CD8-positive, alpha-beta memory T cell (primary cell): ENCODE measurements at regions not wholly inside any gene's neighbourhood (a gene's known extent, or its start where the extent isn't known, plus 50 kb on each side); places are given as distances from the start of the nearest gene placed in this dataset.
"Not testable (repeated sequence)": the region's sequence is repeated elsewhere in the genome, so short reads cannot be mapped to it uniquely, and the experiment has no call there.

Experiments used
- CTCF ChIA-PET: fragments of 350-600 bp; sonication (Branson Sonifier 250); formaldehyde crosslinking; loops from one replicate; lab custom pipeline; 2021; ENCODE audit warnings: antibody characterized with exemption; lab: Charles Lee
- POLR2A ChIA-PET: fragments of 350-600 bp; sonication (Branson Sonifier 250); formaldehyde crosslinking; loops from one replicate; lab custom pipeline; 2021; ENCODE audit warnings: antibody characterized with exemption; lab: Charles Lee
- DNase-seq, 5 donors: peaks; one replicate each; pipeline versions ENCODE4 v3.0.0 to v3.0.0-alpha.2; 2020 to 2022; ENCODE audit warnings: mixed read lengths in 1 of 5
- H3K27ac ChIP-seq: one replicate; pipeline ENCODE4 v1.7.0; 2013; ENCODE audit warnings: low read depth, mild to moderate bottlenecking, low read length, moderate library complexity
- H3K27me3 ChIP-seq: 2 replicates; pipeline ENCODE4 v1.7.0; 2013; ENCODE audit warnings: low read length, mild to moderate bottlenecking; ENCODE audit not compliant: insufficient read depth, poor library complexity, severe bottlenecking
- H3K36me3 ChIP-seq: 2 replicates; pipeline ENCODE4 v1.7.0; 2013; ENCODE audit warnings: mild to moderate bottlenecking, low read length, moderate library complexity; ENCODE audit not compliant: insufficient read depth
- H3K4me1 ChIP-seq: 2 replicates; pipeline ENCODE4 v1.7.0; 2013; ENCODE audit warnings: mild to moderate bottlenecking, low read length, moderate library complexity; ENCODE audit not compliant: insufficient read depth
- H3K4me3 ChIP-seq: 2 replicates; pipeline ENCODE4 v1.7.0; 2013; ENCODE audit warnings: mild to moderate bottlenecking, low read length
- H3K9me3 ChIP-seq: 2 replicates; pipeline ENCODE4 v1.7.0; 2013; ENCODE audit warnings: mild to moderate bottlenecking, low read length
- H3K27ac Mint-ChIP-seq, 8 donors: one replicate each; pipeline ENCODE4 v1.8.0; 2020 to 2021; ENCODE audit warnings: mixed read lengths in 8 of 8, mild to moderate bottlenecking in 6 of 8, inconsistent platforms in 3 of 8, moderate library complexity in 3 of 8
- H3K27me3 Mint-ChIP-seq, 2 donors: one replicate each; pipeline ENCODE4 v1.8.0; 2020 to 2021; ENCODE audit warnings: mixed read lengths in 2 of 2, mild to moderate bottlenecking in 1 of 2, moderate library complexity in 1 of 2
- H3K36me3 Mint-ChIP-seq, 3 donors: one replicate each; pipeline ENCODE4 v1.8.0; 2020 to 2021; ENCODE audit warnings: mixed read lengths in 3 of 3, inconsistent platforms in 1 of 3, mild to moderate bottlenecking in 1 of 3
- H3K4me1 Mint-ChIP-seq, 3 donors: one replicate each; pipeline ENCODE4 v1.8.0; 2020 to 2021; ENCODE audit warnings: mixed read lengths in 3 of 3, inconsistent platforms in 1 of 3, mild to moderate bottlenecking in 1 of 3
- H3K4me3 Mint-ChIP-seq, 7 donors: one replicate each; pipeline ENCODE4 v1.8.0; 2020 to 2021; ENCODE audit warnings: mixed read lengths in 7 of 7, mild to moderate bottlenecking in 6 of 7, moderate library complexity in 4 of 7, inconsistent platforms in 2 of 7
- H3K9me3 Mint-ChIP-seq, 5 donors: one replicate each; pipeline ENCODE4 v1.8.0; 2020 to 2022; ENCODE audit warnings: mixed read lengths in 5 of 5, mild to moderate bottlenecking in 3 of 5, moderate library complexity in 2 of 5, inconsistent platforms in 1 of 5

- DNase-seq: no peak
- no peaks in the 10 kb centered on the region for H3K27me3 ChIP-seq
- ChIA-PET CTCF (no interaction called here), POLR2A (no interaction called here)
- peaks cover 0 to 2% of the 10 kb centered on the region in 2 donors for H3K27me3 Mint-ChIP-seq
- H3K27ac Mint-ChIP-seq: no peak overlapping the region
- H3K36me3 ChIP-seq: no peaks in the 10 kb centered on the region
- no peak overlapping the region for H3K4me3 ChIP-seq
- H3K36me3 Mint-ChIP-seq: no peaks in the 10 kb centered on the region
- no peaks in the 10 kb centered on the region for H3K4me1 Mint-ChIP-seq
- no peaks in the 10 kb centered on the region for H3K9me3 ChIP-seq
- peaks cover 0 to 6% (median 1%) of the 10 kb centered on the region in 5 donors for H3K9me3 Mint-ChIP-seq
- no peak overlapping the region for H3K27ac ChIP-seq
- H3K4me3 Mint-ChIP-seq: no peak overlapping the region
- no peaks in the 10 kb centered on the region for H3K4me1 ChIP-seq
Observed at GRCh38 chr1:214856843-214857242, 225.7 kb upstream of the KCNK2 start.

- Mint-ChIP-seq H3K27ac (no peak overlapping the region), H3K36me3 (no peaks in the 10 kb centered on the region), H3K9me3 (peaks cover 0 to 9% (median 0%) of the 10 kb centered on the region in 5 donors), H3K4me1 (no peaks in the 10 kb centered on the region), H3K27me3 (peaks cover 0 to 2% of the 10 kb centered on the region in 2 donors), H3K4me3 (no peak overlapping the region)
- H3K36me3 ChIP-seq: no peaks in the 10 kb centered on the region
- ChIA-PET POLR2A (no interaction called here), CTCF (no interaction called here)
- H3K9me3 ChIP-seq: no peaks in the 10 kb centered on the region
- H3K27ac ChIP-seq: no peak overlapping the region
- DNase-seq: no peak
- H3K4me1 ChIP-seq: no peaks in the 10 kb centered on the region
- H3K27me3 ChIP-seq: no peaks in the 10 kb centered on the region
- H3K4me3 ChIP-seq: no peak overlapping the region
Observed at GRCh38 chr1:214857716-214858115, 224.8 kb upstream of the KCNK2 start.

GRCh38 chr1:214859647-214860046 lies 222.9 kb upstream of the KCNK2 start:
- POLR2A ChIA-PET: no interaction called here
- no peak overlapping the region for H3K4me3 ChIP-seq
- peaks cover 0 to 2% of the 10 kb centered on the region in 2 donors for H3K27me3 Mint-ChIP-seq
- H3K36me3 ChIP-seq: no peaks in the 10 kb centered on the region
- CTCF ChIA-PET: no interaction called here
- no peak overlapping the region for H3K27ac Mint-ChIP-seq
- no peaks in the 10 kb centered on the region for H3K27me3 ChIP-seq
- no peaks in the 10 kb centered on the region for H3K9me3 ChIP-seq
- no peaks in the 10 kb centered on the region for H3K4me1 Mint-ChIP-seq
- DNase-seq: no peak
- H3K4me1 ChIP-seq: no peaks in the 10 kb centered on the region
- H3K4me3 Mint-ChIP-seq: no peak overlapping the region
- H3K9me3 Mint-ChIP-seq: peaks cover 0 to 13% (median 0%) of the 10 kb centered on the region in 5 donors
- H3K36me3 Mint-ChIP-seq: no peaks in the 10 kb centered on the region
- H3K27ac ChIP-seq: no peak overlapping the region

- Histone ChIP-seq H3K4me3 (no peak overlapping the region), H3K27ac (no peak overlapping the region), H3K9me3 (no peaks in the 10 kb centered on the region), H3K36me3 (no peaks in the 10 kb centered on the region), H3K4me1 (no peaks in the 10 kb centered on the region), H3K27me3 (no peaks in the 10 kb centered on the region)
- H3K27me3 Mint-ChIP-seq: no peaks in the 10 kb centered on the region
- POLR2A ChIA-PET: no interaction called here
- peaks cover 0 to 11% (median 2%) of the 10 kb centered on the region in 5 donors for H3K9me3 Mint-ChIP-seq
- DNase-seq: no peak
- no peak overlapping the region for H3K4me3 Mint-ChIP-seq
- no peaks in the 10 kb centered on the region for H3K36me3 Mint-ChIP-seq
- CTCF ChIA-PET: no interaction called here
- H3K4me1 Mint-ChIP-seq: no peaks in the 10 kb centered on the region
- H3K27ac Mint-ChIP-seq: no peak overlapping the region
Observed at GRCh38 chr1:214861615-214862014, 220.9 kb upstream of the KCNK2 start.

GRCh38 chr1:214862421-214862820 lies 220.1 kb upstream of the KCNK2 start:
- Histone ChIP-seq H3K36me3 (no peaks in the 10 kb centered on the region), H3K4me3 (no peak overlapping the region), H3K9me3 (no peaks in the 10 kb centered on the region), H3K27me3 (no peaks in the 10 kb centered on the region), H3K27ac (no peak overlapping the region), H3K4me1 (no peaks in the 10 kb centered on the region)
- no peaks in the 10 kb centered on the region for H3K36me3 Mint-ChIP-seq
- no peaks in the 10 kb centered on the region for H3K4me1 Mint-ChIP-seq
- no peak for DNase-seq
- ChIA-PET CTCF (no interaction called here), POLR2A (no interaction called here)
- H3K4me3 Mint-ChIP-seq: no peak overlapping the region
- no peak overlapping the region for H3K27ac Mint-ChIP-seq
- peaks cover 0 to 9% (median 2%) of the 10 kb centered on the region in 5 donors for H3K9me3 Mint-ChIP-seq
- no peaks in the 10 kb centered on the region for H3K27me3 Mint-ChIP-seq

- Histone ChIP-seq H3K27me3 (no peaks in the 10 kb centered on the region), H3K9me3 (no peaks in the 10 kb centered on the region), H3K4me1 (no peaks in the 10 kb centered on the region), H3K27ac (no peak overlapping the region), H3K4me3 (no peak overlapping the region), H3K36me3 (no peaks in the 10 kb centered on the region)
- H3K36me3 Mint-ChIP-seq: peaks cover 0 to 4% (median 0%) of the 10 kb centered on the region in 3 donors
- H3K27me3 Mint-ChIP-seq: no peaks in the 10 kb centered on the region
- H3K9me3 Mint-ChIP-seq: peaks cover 2 to 11% (median 4%) of the 10 kb centered on the region in 5 donors
- ChIA-PET POLR2A (no interaction called here), CTCF (no interaction called here)
- peaks cover 0 to 1% (median 0%) of the 10 kb centered on the region in 3 donors for H3K4me1 Mint-ChIP-seq
- H3K4me3 Mint-ChIP-seq: no peak overlapping the region
- no peak overlapping the region for H3K27ac Mint-ChIP-seq
- no peak for DNase-seq
Observed at GRCh38 chr1:214864896-214865688, 217.4 kb upstream of the KCNK2 start.

- H3K4me1 Mint-ChIP-seq, H3K4me1 ChIP-seq, POLR2A ChIA-PET, H3K4me3 Mint-ChIP-seq, H3K36me3 Mint-ChIP-seq, H3K4me3 ChIP-seq, DNase-seq, H3K27me3 ChIP-seq, H3K27ac Mint-ChIP-seq, H3K27me3 Mint-ChIP-seq, H3K27ac ChIP-seq, H3K36me3 ChIP-seq, H3K9me3 ChIP-seq, CTCF ChIA-PET: not testable (repeated sequence)
- peaks cover 0 to 11% (median 5%) of the 10 kb centered on the region in 5 donors for H3K9me3 Mint-ChIP-seq
Observed at GRCh38 chr1:214870426-214870825, 212.1 kb upstream of the KCNK2 start.

GRCh38 chr1:214880956-214881355 lies 201.6 kb upstream of the KCNK2 start:
- Mint-ChIP-seq H3K36me3 (no peaks in the 10 kb centered on the region), H3K27me3 (peaks cover 0 to 2% of the 10 kb centered on the region in 2 donors), H3K4me1 (no peaks in the 10 kb centered on the region), H3K4me3 (no peak overlapping the region), H3K9me3 (peaks cover 0 to 6% (median 4%) of the 10 kb centered on the region in 5 donors), H3K27ac (no peak overlapping the region)
- H3K27me3 ChIP-seq: no peaks in the 10 kb centered on the region
- DNase-seq: no peak
- no peak overlapping the region for H3K4me3 ChIP-seq
- no peaks in the 10 kb centered on the region for H3K9me3 ChIP-seq
- H3K27ac ChIP-seq: no peak overlapping the region
- POLR2A ChIA-PET: no interaction called here
- CTCF ChIA-PET: no interaction called here
- H3K36me3 ChIP-seq: no peaks in the 10 kb centered on the region
- H3K4me1 ChIP-seq: no peaks in the 10 kb centered on the region
